B cell (primary cell): ENCODE measurements at regions not wholly inside any gene's neighbourhood (a gene's known extent, or its start where the extent isn't known, plus 50 kb on each side); places are given as distances from the start of the nearest gene placed in this dataset.

Experiments used
- CTCF ChIP-seq: fragments of 200-600 bp; IDR thresholded peaks from one replicate; pipeline ENCODE4 v1.8.0; 2022; ENCODE audit warnings: antibody characterized with exemption, mild to moderate bottlenecking
- EZH2 ChIP-seq: IDR thresholded peaks from 2 replicates; pipeline ENCODE4 v1.6.1; 2012; ENCODE audit warnings: borderline replicate concordance, low read depth, mild to moderate bottlenecking, moderate library complexity, low read length; ENCODE audit not compliant: insufficient read depth, poor library complexity, severe bottlenecking

- TF ChIP-seq CTCF (no peak), EZH2 (no peak)
Measured at GRCh38 chr2:7598402-7598801, 681.2 kb downstream of the RNF144A start.
